Upper lobe of left lung (tissue), 4 donors: ENCODE measurements at regions not wholly inside any gene's neighbourhood (a gene's known extent, or its start where the extent isn't known, plus 50 kb on each side); places are given as distances from the start of the nearest gene placed in this dataset.

Source experiments
- EP300 ChIP-seq, 4 donors: sonication (generic); formaldehyde crosslinking; IDR thresholded peaks; one replicate each; pipeline ENCODE4 v1.5.1; 2017; ENCODE audit warnings: antibody characterized with exemption in 4 of 4, control low read depth in 2 of 4
- POLR2A ChIP-seq, 4 donors: fragments of 450-650 bp; IDR thresholded peaks; one replicate each; pipeline ENCODE4 v1.5.1; 2016 to 2017; ENCODE audit warnings: antibody characterized with exemption in 4 of 4, mild to moderate bottlenecking in 2 of 4
- POLR2AphosphoS5 ChIP-seq, 2 donors: sonication (generic); formaldehyde crosslinking; IDR thresholded peaks; one replicate each; pipeline ENCODE4 v1.5.1; 2017; ENCODE audit warnings: antibody characterized with exemption in 2 of 2
- TF ChIP-seq, protein P1 (sequence below), 6 experiments: fragments of 450-650 bp in 4 of 6; fragments of 200-600 bp in 2 of 6; sonication (generic) in 2 of 6; IDR thresholded peaks; one replicate each; pipeline ENCODE4 v1.5.1; 2016 to 2019; ENCODE audit warnings: antibody characterized with exemption in 6 of 6

DNA sequence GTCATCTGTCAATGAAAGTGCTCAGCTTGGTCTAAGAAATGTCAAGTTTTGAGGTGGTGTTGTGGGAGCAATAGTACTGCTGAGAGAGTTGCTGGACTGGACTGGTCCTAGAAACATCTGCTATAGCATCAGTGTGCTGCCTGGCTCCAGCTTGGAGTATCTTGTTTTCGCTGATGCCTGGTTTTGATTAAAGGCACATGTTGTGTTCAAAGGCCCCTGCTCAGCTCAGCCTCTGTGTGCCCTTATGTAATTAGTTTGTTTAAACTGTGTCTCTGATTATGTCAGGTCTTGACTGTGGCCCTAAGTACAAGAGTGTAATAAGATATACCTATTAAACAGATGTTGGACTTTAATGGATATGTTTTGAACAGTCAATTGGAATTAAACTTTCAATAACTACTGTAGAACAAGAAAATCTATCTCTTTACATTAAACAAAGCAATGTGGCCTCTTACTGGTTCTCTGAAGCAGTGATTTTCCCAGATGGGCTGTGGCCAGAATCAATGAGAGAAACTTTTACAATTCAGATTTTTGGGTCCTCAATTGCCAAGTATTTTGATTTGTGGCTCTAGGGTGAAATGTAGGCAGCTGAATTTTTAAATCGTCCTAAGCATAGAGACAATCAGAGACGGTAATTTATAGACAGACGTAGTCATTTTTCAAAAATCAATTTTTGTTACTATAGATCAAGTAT lies 668.2 kb downstream of the DHX35 start:
- no peak for TF ChIP-seq POLR2AphosphoS5 (IDR thresholded peaks at IDR 0.05)
- TF ChIP-seq, protein P1, sequence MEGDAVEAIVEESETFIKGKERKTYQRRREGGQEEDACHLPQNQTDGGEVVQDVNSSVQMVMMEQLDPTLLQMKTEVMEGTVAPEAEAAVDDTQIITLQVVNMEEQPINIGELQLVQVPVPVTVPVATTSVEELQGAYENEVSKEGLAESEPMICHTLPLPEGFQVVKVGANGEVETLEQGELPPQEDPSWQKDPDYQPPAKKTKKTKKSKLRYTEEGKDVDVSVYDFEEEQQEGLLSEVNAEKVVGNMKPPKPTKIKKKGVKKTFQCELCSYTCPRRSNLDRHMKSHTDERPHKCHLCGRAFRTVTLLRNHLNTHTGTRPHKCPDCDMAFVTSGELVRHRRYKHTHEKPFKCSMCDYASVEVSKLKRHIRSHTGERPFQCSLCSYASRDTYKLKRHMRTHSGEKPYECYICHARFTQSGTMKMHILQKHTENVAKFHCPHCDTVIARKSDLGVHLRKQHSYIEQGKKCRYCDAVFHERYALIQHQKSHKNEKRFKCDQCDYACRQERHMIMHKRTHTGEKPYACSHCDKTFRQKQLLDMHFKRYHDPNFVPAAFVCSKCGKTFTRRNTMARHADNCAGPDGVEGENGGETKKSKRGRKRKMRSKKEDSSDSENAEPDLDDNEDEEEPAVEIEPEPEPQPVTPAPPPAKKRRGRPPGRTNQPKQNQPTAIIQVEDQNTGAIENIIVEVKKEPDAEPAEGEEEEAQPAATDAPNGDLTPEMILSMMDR (IDR thresholded peaks at IDR 0.05): no peak
- no peak for TF ChIP-seq POLR2A (IDR thresholded peaks at IDR 0.05)
- no peak for TF ChIP-seq EP300 (IDR thresholded peaks at IDR 0.05)
